NCI-H748 treated with DMSO at 0.1 percent for 48 hours (cell line): ENCODE measurements at regions not wholly inside any gene's neighbourhood (a gene's known extent, or its start where the extent isn't known, plus 50 kb on each side); places are given as distances from the start of the nearest gene placed in this dataset.

Experiments used
- DNase-seq: peaks from one replicate; lab custom pipeline; 2025; lab: John Stamatoyannopoulos, UW

DNA sequence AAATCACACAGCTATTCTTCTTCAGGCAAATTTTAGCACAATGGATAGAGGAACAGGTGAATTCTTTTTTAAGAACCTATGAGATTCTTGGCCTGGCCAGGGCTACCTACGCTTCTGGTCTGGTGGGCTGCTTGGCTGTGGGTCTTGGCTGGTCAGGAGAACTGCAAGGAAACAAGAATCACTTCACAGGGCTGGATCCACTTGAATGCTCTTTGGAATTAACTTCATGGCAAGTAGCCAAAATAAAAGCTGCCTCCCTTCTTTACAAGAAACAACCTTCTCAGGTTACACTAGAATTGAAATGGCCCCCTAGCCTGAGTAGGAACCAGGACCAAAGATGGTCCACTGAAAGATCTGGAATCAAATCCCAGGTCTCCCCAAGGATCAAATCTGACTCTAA, 519.1 kb downstream of the IQCM start:
- DNase-seq = no peak

DNA sequence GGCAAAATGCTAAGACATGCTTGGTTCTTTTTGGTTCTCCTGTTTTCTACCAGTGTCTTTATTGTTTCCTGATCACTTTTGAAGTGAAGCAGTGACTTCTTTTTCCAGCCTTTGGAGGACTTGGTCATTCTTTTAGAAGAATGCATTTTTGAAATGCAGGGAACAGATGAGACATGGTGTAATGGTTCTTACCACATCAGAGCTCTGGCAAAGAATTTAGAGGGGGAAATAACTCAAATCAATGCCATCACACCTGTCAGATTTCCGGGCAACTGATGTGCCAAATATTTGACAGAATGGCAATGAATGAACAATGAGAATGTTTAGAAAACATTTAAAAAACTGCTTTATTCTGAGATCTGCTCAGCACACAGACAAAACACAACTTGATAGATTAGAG, 519.6 kb downstream of the IQCM start:
- no peak for DNase-seq

DNA sequence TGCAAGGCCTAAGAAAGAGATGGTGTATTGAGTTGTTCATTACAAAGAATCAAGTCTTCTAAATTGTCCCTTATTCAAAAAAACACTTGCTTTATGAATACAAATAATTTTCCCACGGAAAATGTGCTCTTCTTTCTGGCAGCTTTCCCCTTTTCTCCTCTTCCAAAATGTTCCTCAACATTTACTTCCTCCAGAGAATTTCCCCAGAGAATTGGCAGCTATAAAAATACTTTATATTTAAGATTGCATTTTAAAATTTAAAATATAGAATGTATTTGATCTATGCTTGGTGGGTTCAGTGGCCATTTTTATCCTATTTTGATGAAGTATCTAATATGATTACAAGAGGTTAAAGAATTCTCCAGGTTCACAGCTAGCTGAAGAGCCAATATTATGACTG, 521.0 kb downstream of the IQCM start:
- DNase-seq = no peak

DNA sequence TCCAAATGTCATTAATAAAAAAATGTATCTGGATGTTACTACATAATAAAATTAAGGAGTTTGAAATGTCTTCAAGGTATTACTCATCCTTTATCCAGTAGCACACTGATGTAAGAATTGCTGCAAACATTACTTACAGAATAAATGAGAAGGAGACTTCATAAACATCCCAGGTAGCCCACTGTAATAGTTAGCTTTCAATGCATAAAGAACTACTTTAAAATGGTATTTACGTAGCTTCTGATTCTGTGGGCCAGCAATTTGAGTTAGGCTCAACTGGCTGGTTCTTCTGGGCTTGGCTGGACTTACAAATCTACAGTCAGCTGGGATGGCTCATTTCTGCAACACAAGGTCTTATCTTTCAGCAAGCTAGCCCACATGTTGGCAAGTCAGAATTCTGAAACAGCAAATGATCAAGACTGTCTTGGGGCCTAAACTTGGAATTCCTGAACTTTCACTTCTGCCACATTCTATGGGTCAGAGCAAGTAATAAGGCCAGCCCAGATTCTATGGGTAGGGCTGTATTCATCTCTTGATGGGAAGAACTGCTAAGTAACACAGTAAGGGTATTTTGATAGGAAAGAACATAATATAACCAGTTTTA, 522.5 kb downstream of the IQCM start:
- DNase-seq = no peak

DNA sequence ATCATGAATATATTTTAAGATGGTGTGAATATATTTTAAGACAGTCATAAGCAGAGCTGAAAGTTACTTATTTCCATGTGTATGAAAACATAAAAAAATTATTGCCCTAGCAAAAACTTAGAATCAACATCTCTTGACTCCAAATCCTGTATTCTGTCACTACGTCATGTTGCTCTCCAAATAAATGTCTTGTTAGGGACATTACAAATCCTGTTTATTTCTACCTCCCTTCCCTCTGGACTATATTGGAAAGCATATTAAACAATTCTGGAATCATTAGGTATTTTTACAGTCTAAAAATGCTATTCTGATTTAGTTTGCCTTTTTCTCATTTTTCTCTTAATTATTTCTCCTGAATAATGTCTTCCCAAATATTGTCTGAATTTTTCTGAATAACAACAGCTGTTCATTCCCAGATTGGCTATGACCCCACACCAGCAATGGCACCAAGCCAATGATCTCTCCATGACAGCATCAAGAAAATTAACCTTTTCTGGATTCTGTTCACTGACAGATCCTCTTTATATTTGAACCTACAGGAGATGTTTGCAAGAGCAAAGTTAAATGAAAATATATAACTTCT, 523.1 kb downstream of the IQCM start:
- DNase-seq = no peak

DNA sequence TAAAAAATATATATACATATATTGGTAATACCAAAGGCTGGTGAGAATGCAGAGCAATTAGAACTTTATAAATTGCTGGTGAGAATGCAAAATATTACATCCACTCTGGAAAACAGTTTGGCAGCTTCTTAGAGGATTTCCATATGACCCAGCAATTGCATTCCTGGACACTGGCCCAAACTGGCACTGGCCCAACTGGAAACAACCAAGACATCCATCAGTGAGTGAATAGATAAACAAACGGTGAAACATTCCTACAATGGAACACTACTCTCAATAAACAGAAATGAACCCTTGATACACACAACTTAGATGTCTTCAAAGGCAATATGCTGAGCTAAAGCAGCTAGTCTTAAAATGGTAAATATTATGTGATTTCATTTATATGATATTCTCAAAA, 524.2 kb downstream of the IQCM start:
- no peak for DNase-seq

DNA sequence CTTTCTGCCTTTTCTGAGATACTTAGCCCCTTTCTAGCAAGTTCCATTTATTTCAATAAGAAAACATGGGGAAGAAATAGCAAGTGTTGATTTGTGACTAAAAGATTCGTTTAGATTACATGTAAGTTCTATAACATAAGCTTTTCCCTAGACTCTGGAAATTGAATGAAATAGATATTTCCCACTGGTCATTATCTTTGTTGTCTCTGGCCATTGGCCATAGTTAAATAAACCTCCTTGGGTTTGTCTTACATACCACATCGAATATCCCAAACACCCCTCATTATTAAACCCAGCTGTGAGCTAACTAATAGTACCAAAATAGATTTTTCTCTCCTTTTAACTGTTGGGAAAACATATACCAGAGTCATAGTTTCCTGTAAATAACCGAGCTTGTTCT, 534.8 kb downstream of the IQCM start:
- DNase-seq = no peak

DNA sequence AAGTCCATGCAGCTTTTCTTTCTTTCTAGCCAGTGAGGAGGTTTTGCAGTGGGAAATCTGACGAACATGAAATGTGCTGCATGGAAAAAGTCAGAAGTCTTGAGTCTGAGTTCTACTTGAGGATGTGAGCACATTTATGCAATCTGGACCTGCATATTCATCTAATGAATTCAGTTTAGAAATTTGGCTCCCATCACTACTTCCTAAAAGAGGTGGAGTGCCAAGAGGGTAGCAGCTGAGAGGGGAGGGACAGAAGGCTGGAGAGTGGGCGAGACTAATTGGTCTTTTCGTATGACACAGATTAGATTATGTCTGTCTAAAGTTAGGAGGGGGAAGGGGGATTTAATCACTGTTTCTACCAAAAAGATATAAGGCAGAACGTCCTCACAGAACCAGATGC, 535.9 kb downstream of the IQCM start:
- no peak for DNase-seq

DNA sequence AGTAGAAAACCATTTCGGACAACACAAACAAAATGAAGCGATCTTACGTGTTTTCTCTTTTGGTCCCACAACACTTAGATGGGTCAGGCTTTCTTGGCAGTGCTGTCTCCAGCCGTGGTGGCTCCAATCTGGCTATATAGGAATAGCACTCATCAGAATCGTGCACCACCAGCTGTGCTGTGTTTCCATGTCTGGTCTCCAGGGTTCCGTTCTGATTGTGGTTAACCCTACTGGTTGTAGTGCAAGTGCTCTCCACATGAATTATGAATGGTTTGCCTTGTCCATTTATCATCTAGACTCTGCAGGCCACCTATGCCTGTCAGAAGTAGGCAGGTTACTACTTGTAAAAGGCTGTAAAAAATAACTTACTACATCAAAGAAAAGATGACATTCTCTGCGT, 536.3 kb downstream of the IQCM start:
- DNase-seq = no peak

DNA sequence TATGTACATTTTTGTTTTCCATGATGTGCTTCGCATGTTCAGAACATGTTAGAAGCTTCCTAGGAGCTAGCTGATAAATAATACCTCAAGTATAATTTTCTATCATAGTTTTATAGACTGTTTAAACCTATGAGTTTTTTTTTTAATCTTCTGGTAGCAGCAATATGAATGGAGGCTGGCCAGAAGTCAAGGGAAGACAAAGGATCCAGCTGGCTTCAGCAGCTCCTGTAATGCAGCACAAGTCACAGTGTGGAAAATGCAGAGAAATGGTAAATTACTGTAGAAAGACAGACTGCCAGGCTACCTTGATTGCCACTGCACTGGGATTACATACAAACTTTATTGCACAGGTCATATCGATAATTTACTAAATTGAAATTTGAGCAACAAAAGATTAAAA, 537.9 kb downstream of the IQCM start:
- DNase-seq = no peak

DNA sequence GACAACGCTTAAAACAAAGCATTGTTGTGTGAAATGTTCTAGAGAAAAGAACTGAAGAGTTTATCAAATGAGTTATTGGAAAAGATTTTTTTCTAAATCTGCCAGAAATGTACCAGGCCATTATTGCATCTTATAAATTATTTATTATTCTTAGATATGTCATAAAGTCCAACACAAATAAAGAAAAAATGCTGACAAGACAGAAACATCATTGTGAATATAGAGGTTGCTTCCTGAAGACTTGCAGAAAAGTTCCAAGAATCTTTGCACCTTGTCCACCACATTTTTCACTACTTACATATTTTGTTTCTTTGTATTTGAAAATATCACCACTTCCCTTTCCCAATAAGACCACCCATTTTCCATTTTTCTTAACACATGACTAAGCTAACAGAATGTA, 545.8 kb downstream of the IQCM start:
- DNase-seq = no peak

DNA sequence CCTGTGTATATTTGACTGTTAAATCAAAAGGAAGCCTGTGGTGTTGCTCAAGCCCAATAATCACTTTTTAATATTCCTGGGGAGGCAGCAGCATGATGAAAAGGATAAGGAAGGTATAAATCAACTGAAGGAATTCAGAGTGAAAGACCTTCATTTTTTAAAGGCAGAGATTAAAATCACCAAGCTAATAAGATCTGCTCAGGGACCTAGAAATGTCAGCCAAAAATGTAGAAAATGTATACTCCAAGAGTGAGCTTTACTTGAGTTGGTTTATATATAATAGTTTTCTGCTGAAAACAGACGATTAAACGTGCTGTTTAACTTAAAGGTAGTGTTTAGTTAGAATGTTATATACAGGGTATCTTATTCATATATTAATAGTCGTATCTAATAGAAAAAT, 549.3 kb downstream of the IQCM start:
- DNase-seq = no peak

DNA sequence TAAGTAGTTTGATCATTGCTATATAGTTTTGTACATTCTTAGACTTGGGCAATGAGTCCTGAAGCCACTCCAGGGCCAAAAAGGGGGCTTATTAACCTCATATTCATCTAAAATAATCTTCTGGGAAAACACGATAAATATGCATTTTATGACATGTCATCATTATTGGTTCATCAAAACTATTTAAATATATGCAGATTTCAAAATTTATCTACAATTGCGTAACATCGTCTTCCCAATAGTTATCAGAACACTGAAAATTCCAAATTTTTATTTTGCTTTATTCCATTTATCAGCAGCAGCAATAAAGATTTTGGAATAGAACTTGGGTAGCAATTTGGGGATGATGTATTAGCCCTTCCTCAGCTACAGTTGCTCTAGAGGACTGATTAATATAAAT, 550.0 kb downstream of the IQCM start:
- DNase-seq = no peak

DNA sequence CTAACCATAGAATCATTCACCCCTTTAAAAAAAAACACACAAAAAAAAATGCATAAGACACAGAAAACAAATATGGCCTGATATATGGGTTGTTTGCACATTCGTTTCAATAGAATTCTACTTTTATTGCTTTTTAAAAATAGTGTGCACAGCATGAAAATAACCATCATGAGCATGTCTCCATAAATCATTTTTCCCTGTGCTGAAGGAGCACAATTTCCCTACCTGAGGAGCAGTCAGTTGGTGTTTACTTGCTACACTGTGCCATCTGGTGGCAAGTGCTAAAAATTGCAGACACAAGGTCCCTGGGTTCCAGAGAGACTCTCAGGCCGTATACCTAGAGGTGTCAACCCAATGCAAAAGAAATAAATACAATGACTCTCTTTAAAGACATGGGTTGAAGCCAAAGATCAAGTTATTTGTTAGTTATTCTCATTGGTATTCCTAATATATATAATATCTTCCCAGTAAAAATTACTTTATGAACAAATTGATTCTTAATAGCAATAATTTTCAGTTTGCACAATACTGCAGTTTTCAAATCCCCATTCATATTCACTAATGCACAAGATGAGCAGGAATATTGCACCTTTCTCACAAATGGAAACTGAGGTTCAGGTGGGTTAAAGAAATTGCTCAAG, 551.4 kb downstream of the IQCM start:
- peak; percentile 3 for DNase-seq

DNA sequence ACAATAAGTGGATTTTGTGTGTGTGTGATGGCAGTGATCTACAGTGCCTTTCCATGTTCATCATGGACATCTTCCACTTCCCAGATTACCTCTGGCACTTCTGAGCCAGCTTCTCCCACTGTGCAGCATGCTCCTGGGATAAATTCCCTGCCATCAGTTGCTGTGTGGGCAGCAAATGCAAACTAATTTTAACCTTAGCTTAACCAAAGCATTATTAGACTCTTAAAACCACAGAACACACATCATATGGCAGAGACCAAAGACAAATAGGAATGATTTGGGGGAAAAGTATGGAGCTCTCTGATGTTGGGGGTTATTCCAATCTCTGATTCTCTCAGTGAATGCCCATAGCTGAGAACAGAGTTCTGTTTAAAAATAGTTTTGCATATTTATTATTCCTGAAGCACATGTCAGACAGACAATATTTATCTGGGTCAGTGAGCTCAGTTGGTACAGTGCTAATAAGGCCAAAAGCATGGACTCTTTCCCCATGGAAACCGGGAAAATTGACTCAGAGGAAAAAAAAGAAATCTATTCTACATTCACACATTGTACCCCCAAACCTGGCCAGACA, 567.4 kb downstream of the IQCM start:
- DNase-seq = no peak

DNA sequence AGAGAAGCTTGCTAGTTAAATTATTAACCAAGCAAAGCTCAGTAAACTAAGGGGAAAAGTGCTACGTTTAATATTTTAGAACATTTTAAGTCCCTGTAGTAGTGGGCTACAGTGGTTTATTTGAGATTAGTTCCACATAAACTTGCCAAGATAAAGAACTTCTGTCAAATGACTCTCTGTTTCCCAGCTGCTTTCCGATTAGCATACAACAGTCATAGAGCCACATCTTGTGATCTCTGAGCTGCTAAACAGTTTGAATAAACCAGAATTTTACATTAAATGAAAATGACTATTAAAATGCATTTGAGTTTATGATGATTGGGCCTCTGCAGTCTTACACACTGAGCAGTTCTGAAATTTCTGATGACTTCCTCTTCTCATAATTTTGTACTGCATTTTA, 568.5 kb downstream of the IQCM start:
- DNase-seq = no peak

DNA sequence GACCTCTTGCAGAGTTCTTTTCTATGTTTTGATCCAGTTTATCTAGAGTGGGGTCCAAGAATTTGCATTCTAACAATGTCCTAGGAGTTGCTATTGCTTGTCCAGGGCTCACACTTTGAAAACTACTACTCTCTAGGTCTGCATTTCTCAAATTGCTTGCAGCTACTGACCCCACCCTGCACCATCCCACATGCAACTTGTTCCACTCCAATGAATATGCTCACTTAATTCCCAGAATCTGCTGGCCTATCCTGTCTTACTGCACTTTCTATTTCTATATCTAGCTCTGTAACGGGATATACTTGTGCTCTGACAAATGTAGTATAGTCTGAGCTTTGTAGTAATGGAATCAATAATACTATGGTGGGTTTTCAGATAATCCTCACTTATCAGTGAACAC, 570.3 kb downstream of the IQCM start:
- no peak for DNase-seq

DNA sequence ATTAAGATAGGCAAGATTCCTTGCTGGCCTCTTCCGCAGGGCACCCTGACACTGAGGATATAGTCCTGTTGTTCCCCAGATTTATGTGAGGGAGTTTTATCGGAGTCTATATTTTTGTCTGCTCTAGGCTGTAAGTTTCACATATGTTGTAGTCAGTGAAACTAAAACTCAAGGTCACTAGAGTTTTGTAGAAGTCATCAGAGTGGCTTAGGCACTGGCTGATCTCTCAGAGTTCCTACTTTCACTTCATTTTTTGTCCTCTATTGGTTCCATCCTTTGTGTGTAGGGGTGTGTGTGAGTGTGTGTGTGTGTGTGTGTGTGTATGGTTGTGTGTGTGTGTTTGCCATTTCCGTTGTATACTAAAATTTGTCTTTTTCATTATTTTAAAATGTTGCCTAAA, 577.5 kb downstream of the IQCM start:
- no peak for DNase-seq

DNA sequence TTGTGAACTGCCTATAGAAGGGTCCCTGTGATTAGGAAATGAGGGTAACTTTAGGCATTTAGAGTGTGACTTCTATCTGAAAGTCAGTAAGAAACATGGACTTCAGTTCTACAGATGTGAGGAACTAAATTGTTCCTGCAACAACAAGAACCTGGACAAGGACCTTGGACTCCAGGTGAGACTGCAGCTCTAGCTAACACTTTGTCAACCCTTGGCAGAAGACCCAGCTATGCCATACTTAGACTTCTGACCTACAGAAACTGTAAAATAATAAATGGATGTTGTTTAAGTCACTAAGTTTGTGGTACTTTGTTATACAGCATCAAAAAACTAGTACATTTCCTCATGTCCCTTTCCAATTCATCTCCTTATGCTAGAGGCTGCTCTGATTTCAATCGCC, 580.8 kb downstream of the IQCM start:
- no peak for DNase-seq

DNA sequence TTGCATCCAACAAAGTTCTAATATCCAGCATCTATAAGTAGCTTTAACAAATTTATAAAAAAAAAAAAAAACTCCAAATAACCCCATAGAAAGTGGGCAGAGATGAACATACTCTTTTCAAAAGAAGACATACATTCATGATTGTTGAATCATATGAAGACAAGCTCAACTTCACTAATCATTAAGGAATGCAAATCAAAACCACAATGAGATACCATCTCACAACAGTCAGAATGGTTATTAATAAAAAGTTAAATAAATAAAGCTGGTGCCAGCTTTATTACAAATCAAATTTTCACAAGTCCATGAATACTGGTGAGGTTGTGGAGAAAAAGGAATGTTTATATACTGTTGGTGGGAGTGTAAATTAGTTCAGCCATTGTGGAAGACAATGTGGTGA, 592.0 kb downstream of the IQCM start:
- no peak for DNase-seq

DNA sequence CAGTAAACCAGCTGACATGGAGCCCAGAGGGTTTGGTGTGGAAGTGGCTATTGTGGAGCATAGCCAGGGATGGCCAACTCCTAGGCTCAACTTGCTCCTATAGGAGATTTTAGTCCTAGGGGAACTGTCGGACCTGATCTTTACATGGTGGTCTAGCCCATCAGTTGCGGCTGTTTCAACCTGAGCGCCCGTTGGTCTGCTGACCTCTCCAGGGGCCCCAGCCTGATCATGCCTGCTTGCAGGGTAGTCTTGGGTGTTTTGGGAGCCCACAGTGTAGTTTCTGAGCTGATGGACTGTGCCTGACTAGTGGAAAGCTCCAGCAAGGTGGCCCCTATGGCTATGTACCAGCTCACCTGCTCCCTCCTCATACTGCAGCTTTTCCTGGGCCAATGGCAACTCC, 597.0 kb downstream of the IQCM start:
- DNase-seq = no peak

DNA sequence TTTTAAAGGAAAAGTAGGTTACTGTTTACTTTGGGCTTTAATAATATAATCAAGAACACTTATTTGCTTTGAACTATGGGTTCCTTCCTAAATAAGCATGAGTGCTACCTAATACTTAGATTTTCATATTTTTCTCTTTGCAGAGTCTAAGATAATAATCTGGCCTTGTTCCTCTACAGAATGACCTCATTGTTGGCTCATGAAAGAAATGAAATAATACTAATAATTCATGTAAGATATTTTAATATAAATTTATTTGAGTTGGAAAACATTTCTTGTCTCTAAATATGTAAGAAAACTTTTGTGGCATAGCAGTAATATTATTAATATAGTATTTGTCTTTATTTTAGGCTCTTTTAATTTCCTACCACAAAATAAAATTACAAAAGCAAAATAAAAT, 601.3 kb downstream of the IQCM start:
- no peak for DNase-seq

DNA sequence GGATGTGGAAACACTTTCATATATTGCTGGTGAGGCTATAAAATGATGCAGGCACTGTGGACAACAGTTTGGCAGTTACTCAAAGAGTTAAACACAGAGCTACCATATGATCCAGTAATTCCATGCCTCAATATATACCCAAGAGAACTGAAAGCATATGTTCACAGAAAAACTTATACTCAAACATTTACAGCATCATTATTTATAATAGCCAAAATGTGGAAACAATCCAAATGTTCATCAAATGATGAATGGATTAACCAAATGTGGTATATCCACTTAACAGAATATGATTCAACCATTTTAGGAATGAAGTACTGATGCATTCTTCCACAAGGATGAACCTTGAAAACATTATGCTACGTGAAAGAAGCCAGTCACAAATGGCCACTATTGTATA, 603.8 kb downstream of the IQCM start:
- no peak for DNase-seq
